Pulmonary artery endothelial cell (primary cell): ENCODE measurements at regions not wholly inside any gene's neighbourhood (a gene's known extent, or its start where the extent isn't known, plus 50 kb on each side); places are given as distances from the start of the nearest gene placed in this dataset.

ENCODE experiments used
- DNase-seq: peaks from one replicate; pipeline ENCODE4 v3.0.0-alpha.2; 2011; ENCODE audit warnings: low read depth, low spot score

GRCh38 chr9:81489046-81489445 is 200.3 kb downstream of the TLE1 start:
- no peak for DNase-seq

GRCh38 chr9:81480828-81481604 is 208.3 kb downstream of the TLE1 start:
- DNase-seq: no peak

DNA sequence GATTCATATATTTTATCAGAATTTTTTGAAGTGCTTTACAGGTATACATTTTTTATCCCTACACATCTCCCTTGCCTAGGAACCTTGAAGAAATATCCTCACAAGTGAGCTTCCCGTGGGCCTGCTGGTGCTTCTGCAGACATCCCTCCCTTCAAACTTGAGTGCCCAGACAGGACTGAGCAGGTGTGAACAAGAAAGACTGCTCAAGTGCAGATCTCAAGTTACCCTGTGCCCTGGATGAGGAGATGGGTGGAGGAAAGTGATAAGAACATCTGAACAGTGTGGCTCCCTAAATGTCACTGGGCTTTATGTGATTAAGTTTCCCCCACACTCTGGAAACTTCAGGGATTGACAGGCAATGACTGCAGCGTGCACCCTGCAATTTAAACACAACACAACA is 209.8 kb downstream of the TLE1 start:
- DNase-seq: no peak

GRCh38 chr9:81477669-81478068 is 211.7 kb downstream of the TLE1 start:
- DNase-seq: no peak

GRCh38 chr9:81476813-81477490 is 212.4 kb downstream of the TLE1 start:
- DNase-seq: no peak

DNA sequence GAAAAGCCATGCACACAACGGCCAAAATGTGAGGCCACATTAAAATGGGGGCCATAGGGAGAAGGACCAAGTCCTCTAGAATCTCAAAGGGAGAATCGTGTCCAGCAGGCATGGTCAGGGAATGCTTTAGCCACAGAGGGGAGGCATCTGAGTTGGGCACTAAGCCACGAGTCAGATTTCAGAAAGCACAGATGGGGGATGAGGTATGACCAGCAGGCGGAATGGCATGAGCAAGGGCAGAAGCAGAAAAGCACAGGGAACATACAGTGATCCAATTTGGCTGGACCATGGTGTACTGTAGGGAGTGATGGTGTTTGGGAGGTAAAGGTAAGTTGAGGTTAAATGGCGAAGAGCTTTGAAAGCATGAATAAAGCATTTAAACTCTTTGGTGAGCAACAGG is 214.6 kb downstream of the TLE1 start:
- no peak for DNase-seq

- DNase-seq: no peak
Observed at GRCh38 chr9:81474125-81474524, 215.2 kb downstream of the TLE1 start.

- no peak for DNase-seq
Observed at GRCh38 chr9:81473708-81474107, 215.6 kb downstream of the TLE1 start.

- DNase-seq: no peak
Observed at GRCh38 chr9:81473206-81473605, 216.1 kb downstream of the TLE1 start.

GRCh38 chr9:81472701-81473100 is 216.6 kb downstream of the TLE1 start:
- DNase-seq: no peak

DNA sequence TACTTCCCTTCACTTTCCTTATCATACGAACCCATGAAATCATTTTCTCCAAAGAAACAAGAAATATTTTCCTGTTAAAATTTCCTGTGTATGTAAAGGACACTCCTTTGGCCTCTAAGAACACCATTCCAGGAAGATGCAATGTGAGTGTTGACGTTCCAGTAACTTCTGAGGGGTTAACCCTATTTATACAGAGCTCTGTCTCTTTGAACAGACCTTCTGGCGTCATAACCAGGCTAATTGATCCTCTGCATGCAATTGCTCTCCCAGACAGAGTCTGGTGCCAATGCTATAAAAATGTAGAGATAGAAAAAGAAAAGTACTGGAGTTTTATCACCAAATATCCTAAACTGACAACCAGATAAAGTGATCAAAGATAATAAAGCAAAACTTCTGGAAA is 218.5 kb downstream of the TLE1 start:
- DNase-seq: no peak

GRCh38 chr9:81468084-81468595 is 221.2 kb downstream of the TLE1 start:
- DNase-seq: no peak

- DNase-seq: no peak
Observed at GRCh38 chr9:81466981-81467380, 222.4 kb downstream of the TLE1 start.

DNA sequence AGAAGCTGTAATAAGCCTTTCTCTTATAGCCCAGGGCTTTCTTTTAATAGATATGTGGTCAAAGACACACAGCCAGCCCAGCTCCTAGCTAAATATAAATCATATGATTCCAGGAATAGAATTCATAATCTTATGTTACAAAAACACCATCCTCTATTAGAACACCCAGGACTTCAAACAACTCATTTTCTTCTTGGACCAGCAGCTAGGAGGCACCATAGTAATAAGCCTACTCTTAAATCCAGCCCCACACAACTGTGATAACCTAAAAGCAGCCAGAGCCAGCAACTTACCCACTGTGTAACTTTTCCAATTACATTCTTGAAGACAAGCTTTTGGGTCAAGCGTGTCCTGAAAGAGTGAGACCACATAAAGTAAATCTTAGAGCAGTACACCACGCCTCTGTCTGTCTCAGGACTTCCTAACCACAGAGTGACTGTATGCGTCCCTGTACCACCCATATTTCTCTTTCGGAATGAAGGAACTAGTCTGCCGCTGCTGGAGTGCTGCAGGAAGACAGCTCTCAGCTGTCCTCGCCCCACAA is 223.8 kb downstream of the TLE1 start:
- no peak for DNase-seq

DNA sequence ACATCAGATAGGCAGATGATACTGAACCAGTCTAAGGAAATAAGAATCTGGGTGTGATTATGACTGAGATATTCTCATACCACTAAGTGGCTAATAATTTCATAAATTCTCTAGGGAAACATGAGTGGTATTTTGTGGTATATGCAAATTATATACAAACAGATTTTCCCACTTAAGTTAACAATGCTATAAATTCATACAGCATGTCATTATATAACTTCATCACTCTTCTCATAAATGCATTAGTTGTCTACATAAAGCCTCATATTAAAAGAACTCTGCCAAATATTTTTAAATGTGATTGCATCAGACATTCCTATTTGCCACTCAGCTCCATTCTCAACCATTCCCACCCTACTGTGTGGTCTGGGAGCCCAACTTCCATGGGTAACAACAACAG is 226.5 kb downstream of the TLE1 start:
- DNase-seq: no peak

DNA sequence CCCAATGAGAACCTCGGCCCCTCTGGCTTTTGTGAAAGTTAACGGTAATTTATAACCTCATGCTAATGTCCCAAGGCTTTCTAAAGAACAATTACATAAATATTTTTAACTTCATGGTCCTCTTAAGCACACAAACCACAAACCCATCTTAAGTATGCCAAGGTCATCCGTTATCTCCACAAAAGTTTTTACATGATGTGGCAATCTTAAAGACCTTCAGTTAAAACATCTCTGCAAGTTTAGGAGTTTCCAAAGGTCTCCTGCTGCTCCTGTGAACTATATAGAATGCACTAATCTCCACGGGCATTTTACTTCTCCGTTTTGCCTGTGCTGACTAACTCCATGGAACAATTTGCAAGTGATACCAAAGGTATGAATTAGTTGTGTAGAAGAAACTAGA is 228.2 kb downstream of the TLE1 start:
- DNase-seq: no peak

DNA sequence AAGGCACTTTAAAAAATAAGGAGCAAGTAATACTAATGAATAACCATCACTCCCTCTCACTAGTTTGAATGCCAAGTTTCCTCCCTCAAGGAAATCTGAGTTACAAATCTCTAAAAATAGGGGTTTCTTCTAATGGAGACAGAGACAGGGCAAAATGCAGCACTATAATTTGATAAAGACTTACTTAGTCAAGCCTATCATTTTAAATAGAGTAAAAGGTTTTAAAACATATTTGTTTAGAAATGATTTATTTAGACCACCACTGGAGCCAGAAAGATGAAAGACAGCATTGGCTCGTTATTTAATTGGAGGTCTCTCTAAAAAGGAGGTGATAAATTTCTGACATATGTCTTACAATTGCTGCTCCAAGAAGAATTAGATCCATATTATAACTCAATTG is 228.7 kb downstream of the TLE1 start:
- no peak for DNase-seq

GRCh38 chr9:81459591-81459990 is 229.8 kb downstream of the TLE1 start:
- DNase-seq: no peak

DNA sequence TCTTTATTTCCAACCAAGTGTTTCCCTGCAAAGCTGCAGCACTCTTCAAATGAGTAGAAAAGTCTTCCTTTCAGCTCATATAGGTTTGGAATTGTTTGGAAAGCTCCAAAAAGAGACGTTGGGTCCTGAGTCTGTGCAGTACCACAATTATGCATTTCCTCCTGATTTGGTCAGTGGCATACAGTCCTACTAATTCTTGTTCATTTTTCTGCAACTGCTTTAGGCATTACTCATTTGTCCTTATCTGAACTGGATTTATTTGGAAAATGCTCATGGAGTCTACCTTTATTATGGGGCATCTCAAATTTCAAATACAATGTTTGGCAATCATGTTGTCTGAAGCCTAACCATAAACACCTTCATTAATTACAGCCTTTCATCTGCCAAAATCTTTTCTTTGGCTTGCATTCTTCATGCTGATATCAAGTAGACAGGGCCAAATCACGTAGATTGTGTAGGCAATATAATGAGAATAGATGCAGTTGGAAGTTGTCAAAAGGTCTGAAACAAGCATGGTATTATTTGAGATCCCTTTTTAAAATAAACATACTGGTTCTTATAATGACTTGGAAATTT is 232.8 kb downstream of the TLE1 start:
- DNase-seq: no peak

DNA sequence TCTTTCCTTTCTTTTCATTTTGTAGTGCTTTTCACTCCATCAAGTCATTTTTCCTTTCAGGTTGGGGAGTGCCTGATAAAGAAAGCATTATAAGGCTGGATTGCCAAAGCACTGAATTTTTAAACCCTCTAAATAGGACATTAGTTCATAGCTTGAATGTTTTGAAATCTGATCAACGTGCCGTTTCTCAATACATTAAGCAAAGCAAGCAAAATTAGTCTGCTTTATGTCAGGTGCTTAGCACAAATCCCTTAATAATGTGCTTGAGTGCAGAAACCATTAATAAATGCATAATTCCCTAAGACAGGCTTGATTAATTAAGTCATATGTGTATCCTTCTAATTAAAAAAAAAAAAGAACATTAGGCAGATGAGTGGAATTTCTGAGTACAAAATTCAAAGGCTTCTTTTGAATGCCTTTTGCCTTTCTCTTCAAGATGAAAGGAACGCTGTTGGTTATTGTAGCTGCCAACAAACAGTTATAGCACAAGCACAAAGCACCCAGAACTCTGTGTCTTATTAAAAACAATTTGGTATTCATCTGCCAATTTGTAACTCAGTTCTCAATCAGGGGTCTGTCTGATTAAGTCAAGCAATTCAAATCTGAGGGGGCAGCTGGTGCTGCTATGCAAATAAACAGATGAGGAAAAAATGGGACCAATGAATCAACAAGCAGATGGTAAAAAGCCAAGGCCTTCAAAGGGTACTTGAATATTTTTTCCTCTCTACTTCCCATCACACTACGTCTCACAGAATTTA is 233.7 kb downstream of the TLE1 start:
- DNase-seq: no peak

- DNase-seq: no peak
Observed at GRCh38 chr9:81445331-81445921, 243.9 kb downstream of the TLE1 start.
